NCI-H510A treated with DMSO at 0.1 percent for 48 hours (cell line): ENCODE measurements at regions not wholly inside any gene's neighbourhood (a gene's known extent, or its start where the extent isn't known, plus 50 kb on each side); places are given as distances from the start of the nearest gene placed in this dataset.
"Not testable (repeated sequence)": the region's sequence is repeated elsewhere in the genome, so short reads cannot be mapped to it uniquely, and the experiment has no call there.

Experiments used
- DNase-seq: peaks from one replicate; lab custom pipeline; 2025; lab: John Stamatoyannopoulos, UW

- no peak for DNase-seq
Observed at GRCh38 chr7:119712886-119713462, 560.0 kb upstream of the KCND2 start.

- no peak for DNase-seq
Observed at GRCh38 chr7:119713606-119714005, 559.4 kb upstream of the KCND2 start.

- DNase-seq, result no peak
Observed at GRCh38 chr7:119720541-119720940, 552.4 kb upstream of the KCND2 start.

GRCh38 chr7:119724041-119724792, 548.8 kb upstream of the KCND2 start:
- DNase-seq, result no peak

- DNase-seq, result no peak
Observed at GRCh38 chr7:119733127-119733879, 539.7 kb upstream of the KCND2 start.

GRCh38 chr7:119737390-119737789, 535.6 kb upstream of the KCND2 start:
- DNase-seq, result no peak

- DNase-seq, result not testable (repeated sequence)
Observed at GRCh38 chr7:119745280-119745679, 527.7 kb upstream of the KCND2 start.

GRCh38 chr7:119748251-119748860, 524.6 kb upstream of the KCND2 start:
- no peak for DNase-seq

GRCh38 chr7:119748991-119749390, 524.0 kb upstream of the KCND2 start:
- no peak for DNase-seq

GRCh38 chr7:119756687-119757086, 516.3 kb upstream of the KCND2 start:
- no peak for DNase-seq

GRCh38 chr7:119758254-119758653, 514.7 kb upstream of the KCND2 start:
- no peak for DNase-seq

- no peak for DNase-seq
Observed at GRCh38 chr7:119761776-119762175, 511.2 kb upstream of the KCND2 start.

- DNase-seq, result no peak
Observed at GRCh38 chr7:119782286-119782685, 490.7 kb upstream of the KCND2 start.

- peak; percentile 36 for DNase-seq
Observed at GRCh38 chr7:119783799-119784198, 489.2 kb upstream of the KCND2 start.

GRCh38 chr7:119802147-119802546, 470.8 kb upstream of the KCND2 start:
- no peak for DNase-seq

- no peak for DNase-seq
Observed at GRCh38 chr7:119825091-119825655, 447.8 kb upstream of the KCND2 start.

- no peak for DNase-seq
Observed at GRCh38 chr7:119826547-119826946, 446.4 kb upstream of the KCND2 start.

- no peak for DNase-seq
Observed at GRCh38 chr7:119838444-119838843, 434.5 kb upstream of the KCND2 start.

GRCh38 chr7:119842337-119842736, 430.6 kb upstream of the KCND2 start:
- DNase-seq, result no peak

GRCh38 chr7:119842786-119843185, 430.2 kb upstream of the KCND2 start:
- no peak for DNase-seq

- no peak for DNase-seq
Observed at GRCh38 chr7:119861385-119861784, 411.6 kb upstream of the KCND2 start.

- DNase-seq, result no peak
Observed at GRCh38 chr7:119868387-119868786, 404.6 kb upstream of the KCND2 start.
